ENCODE measurements at regions not wholly inside any gene's neighbourhood (a gene's known extent, or its start where the extent isn't known, plus 50 kb on each side); places are given as distances from the start of the nearest gene placed in this dataset.
"Not testable (repeated sequence)": the region's sequence is repeated elsewhere in the genome, so short reads cannot be mapped to it uniquely, and the experiment has no call there.

DNA sequence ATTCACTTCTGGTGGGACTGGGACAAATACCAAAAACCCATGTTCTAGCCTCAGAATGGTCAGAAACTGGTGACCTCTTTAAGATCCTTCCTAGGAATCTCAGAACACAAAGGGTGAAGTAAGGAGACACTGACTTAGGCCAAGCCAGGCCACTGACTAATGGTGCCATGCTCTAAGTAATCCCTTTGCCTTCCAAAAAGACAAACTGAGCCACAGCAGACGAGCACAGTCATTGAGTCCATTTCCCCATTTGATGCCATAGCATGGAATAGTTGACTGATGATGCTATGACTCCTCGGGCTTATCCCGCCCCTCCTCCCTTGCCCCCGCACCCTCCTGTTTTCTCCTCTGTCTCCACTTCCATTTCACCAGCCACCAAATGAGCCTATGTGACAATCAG lies 145.8 kb upstream of the ZNF648 start:
- intact Hi-C loops (cut with DNase I; ENCODE audit: low total_unique reads) = no loop called here

DNA sequence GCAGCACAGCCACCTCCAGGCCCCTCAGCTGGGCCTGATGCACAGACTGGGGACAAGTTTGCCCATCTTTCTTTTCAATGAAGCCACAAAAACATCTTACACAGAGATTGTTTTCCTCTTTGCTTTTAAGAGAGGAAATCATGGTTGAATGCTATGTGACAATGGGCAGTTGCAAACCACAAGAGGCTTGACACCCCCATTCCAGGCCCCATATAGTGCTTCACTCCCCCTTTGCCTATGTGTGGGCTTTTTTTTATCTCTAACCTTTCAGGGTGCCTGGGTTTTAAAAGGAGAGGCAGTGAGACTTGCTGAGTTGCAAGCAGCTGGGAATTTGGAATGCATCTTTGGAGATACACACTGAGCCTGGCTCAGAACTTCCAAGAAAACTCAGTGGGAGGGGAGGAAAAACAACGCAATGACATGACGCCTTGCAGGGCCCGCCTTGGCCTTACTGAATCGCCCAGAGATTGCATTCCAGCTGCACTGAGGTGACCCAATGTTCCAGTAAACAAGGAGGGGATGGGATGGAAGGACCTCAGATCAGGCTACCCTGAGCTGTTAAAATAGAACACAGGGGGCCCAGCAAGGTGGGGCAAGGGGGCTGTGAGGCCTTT lies 145.2 kb upstream of the ZNF648 start:
- WGBS, 2 donors = 69 to 73% methylated on average over 4 of the region's 4 CpGs
- intact Hi-C loops (cut with DNase I; ENCODE audit: low total_unique reads) = no loop called here
- TF ChIP-seq, protein P1, sequence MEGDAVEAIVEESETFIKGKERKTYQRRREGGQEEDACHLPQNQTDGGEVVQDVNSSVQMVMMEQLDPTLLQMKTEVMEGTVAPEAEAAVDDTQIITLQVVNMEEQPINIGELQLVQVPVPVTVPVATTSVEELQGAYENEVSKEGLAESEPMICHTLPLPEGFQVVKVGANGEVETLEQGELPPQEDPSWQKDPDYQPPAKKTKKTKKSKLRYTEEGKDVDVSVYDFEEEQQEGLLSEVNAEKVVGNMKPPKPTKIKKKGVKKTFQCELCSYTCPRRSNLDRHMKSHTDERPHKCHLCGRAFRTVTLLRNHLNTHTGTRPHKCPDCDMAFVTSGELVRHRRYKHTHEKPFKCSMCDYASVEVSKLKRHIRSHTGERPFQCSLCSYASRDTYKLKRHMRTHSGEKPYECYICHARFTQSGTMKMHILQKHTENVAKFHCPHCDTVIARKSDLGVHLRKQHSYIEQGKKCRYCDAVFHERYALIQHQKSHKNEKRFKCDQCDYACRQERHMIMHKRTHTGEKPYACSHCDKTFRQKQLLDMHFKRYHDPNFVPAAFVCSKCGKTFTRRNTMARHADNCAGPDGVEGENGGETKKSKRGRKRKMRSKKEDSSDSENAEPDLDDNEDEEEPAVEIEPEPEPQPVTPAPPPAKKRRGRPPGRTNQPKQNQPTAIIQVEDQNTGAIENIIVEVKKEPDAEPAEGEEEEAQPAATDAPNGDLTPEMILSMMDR (IDR thresholded peaks at IDR 0.05) = no peak
- no peak for TF ChIP-seq POLR2A (IDR thresholded peaks at IDR 0.05)

More for the DNA sequence above, 145.8 kb upstream of the ZNF648 start:
- no peak overlapping the region for H3K4me3 ChIP-seq (ENCODE audit: low read depth, poor library complexity, severe bottlenecking)
- 67 to 68% methylated on average over 4 of the region's 4 CpGs for WGBS, 2 donors
- TF ChIP-seq, protein P1 (IDR thresholded peaks at IDR 0.05) = no peak
- no peak for TF ChIP-seq POLR2A (IDR thresholded peaks at IDR 0.05)
- DNase-seq (ENCODE audit: low spot score in 2 of 2) = no peak

GRCh38 chr1:182205351-182206022 lies 144.0 kb upstream of the ZNF648 start:
- TF ChIP-seq, protein P1 (IDR thresholded peaks at IDR 0.05) = no peak
- no peak for TF ChIP-seq POLR2A (IDR thresholded peaks at IDR 0.05)
- no peak for DNase-seq (ENCODE audit: low spot score in 2 of 2)
- intact Hi-C loops (cut with DNase I; ENCODE audit: low total_unique reads) = no loop called here
- H3K4me3 ChIP-seq (ENCODE audit: low read depth, poor library complexity, severe bottlenecking) = no peak overlapping the region

More for the DNA sequence above, 145.2 kb upstream of the ZNF648 start:
- DNase-seq (ENCODE audit: low spot score in 2 of 2) = peak; percentile 82 to 94
- no peak overlapping the region for H3K4me3 ChIP-seq (ENCODE audit: low read depth, poor library complexity, severe bottlenecking)

GRCh38 chr1:182203191-182203875 lies 141.8 kb upstream of the ZNF648 start:
- 94 to 98% methylated on average over 2 of the region's 2 CpGs for WGBS, 2 donors
- TF ChIP-seq, protein P1 (IDR thresholded peaks at IDR 0.05) = no peak
- TF ChIP-seq POLR2A (IDR thresholded peaks at IDR 0.05) = no peak

GRCh38 chr1:182201490-182201889 lies 140.0 kb upstream of the ZNF648 start:
- 97 to 98% methylated on average over 7 of the region's 7 CpGs for WGBS, 2 donors
- intact Hi-C loops (cut with DNase I; ENCODE audit: low total_unique reads); H3K4me3 ChIP-seq (ENCODE audit: low read depth, poor library complexity, severe bottlenecking); DNase-seq (ENCODE audit: low spot score in 2 of 2): not testable (repeated sequence)

More at GRCh38 chr1:182203191-182203875, 141.8 kb upstream of the ZNF648 start:
- intact Hi-C loops (cut with DNase I; ENCODE audit: low total_unique reads) = no loop called here
- no peak overlapping the region for H3K4me3 ChIP-seq (ENCODE audit: low read depth, poor library complexity, severe bottlenecking)
- DNase-seq (ENCODE audit: low spot score in 2 of 2) = no peak

All from lower leg skin (tissue), 4 donors.